GM19397 (cell line): ENCODE measurements at regions not wholly inside any gene's neighbourhood (a gene's known extent, or its start where the extent isn't known, plus 50 kb on each side); places are given as distances from the start of the nearest gene placed in this dataset.
"Not testable (repeated sequence)": the region's sequence is repeated elsewhere in the genome, so short reads cannot be mapped to it uniquely, and the experiment has no call there.

Source experiments
- ATAC-seq: cut with Tn5 transposase; IDR thresholded peaks from one replicate; pipeline ENCODE4 v1.9.1; 2021; ENCODE audit warnings: mild to moderate bottlenecking, moderate library complexity; ENCODE audit not compliant: unreplicated experiment

DNA sequence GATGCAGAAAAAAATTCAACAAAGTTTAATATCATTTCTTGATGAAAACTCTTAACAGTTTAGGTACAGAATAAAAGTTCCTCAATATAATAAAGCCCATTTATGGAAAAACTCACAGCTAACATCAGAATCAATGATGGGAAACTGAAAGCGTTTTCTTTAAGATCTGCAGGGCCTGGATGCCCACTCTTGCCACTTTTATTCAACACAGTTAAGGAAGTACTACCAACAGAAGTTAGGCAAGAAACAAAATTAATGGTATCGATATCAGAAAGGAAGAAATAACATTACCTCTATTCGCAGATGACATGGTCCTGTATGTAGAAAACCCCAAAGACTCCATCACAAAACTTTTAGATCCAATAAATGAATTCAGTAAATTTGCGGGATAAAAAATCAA is 542.4 kb upstream of the RGMB start:
- ATAC-seq, result no peak

DNA sequence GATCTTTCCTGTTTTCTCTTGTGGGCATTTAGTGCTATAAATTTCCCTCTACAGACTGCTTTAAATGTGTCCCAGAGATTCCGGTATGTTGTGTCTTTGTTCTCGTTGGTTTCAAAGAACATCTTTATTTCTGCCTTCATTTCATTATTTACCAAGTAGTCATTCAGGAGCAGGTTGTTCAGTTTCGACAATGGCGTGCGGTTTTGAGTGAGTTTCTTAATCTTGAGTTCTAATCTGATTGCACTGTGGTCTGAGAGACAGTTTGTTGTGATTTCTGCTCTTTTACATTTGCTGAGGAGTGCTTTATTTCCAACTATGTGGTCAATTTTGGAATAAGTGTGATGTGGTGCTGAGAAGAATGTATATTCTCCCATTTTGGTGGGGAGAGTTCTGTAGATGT is 535.7 kb upstream of the RGMB start:
- ATAC-seq, result not testable (repeated sequence)

DNA sequence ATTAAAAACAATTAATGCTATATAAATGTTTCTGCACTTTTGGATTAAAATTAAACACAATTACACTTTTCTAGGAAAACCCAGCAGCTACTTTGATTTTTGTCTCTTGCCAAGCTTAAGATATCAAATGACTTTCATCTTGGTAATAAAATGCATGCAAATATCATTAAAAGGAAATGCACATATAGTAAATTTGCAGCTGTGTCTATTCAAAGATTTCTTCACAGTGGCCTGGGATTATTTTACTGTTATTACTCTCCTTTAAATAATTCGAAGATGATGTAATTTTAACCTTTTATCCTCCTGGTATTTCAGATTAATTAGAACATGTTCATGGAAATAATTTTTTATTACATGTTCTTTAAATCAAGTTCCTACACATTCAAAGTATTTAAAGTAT is 529.5 kb upstream of the RGMB start:
- no peak for ATAC-seq

DNA sequence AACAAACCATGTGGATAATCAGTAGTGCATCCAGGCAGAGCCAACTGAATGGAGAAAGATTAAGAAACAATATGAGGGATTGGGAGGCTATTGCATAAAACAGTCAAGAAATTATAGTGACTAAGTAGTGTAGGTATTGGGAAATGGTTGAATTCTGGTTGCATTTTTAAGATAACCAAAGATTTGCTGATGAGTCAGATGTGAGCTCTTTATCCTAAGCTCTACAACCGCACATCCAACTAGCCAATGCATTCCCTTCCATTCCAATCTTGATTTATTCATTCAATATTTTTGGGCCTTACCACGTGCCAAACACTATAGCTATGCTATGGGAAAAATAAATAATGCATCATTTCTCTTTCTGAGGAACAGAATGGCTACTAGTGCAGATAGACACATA is 524.5 kb upstream of the RGMB start:
- no peak for ATAC-seq

DNA sequence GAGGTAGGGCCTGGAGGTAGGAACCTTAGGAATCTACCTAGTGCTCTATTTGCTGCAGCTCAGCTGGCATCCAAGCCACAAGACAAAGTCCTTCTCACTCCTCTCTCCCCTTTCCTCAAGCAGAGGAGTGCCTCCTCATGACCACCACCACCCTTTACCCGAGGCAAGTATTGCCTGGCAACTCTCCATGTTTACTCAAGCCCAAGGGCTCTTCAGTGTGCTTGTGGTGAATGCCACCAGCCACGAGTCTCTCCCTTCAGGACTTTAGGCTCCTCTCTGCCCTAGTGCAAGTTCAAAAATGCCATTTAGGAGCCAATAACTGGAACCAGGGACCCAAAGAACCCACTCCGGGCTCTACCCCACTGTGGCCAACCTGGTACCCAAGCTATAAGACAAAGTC is 514.5 kb upstream of the RGMB start:
- ATAC-seq, result no peak

DNA sequence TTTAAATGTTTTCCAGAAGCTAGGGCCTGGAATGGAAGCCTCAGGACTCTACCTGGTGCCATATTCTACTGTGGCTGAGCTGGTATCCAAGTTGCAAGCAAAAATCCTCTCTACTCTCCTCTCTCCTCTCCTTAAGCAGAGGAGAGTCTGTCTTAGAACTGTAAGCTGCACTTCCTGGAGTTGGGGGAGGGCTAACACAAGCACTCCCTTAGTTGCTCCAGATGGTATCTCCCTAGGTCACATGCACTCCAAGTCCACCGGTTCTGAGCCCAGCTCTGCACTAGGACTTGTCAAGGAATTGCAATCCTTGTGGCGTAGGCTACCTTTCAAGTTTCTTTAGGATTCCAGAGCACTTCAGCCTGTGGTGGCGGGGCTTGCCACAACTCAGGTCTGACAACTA is 513.9 kb upstream of the RGMB start:
- no peak for ATAC-seq

DNA sequence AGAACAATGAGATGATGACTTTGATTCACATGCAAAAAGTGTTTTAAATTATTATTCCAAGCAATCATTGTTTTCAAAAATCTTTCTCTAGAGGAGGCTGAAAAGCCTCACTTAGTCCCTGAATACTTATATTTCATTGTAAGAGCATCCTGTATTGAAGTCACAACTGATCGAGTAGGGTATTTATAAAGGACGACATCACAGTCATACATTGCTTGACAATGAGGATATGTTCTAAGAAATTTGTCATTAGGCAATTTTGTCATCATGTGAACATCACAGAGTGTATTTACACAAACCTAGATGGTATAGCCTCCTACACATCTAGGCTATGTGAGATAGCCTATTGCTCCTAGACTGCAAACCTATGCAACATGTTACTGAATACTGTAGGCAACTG is 510.4 kb upstream of the RGMB start:
- ATAC-seq, result no peak

DNA sequence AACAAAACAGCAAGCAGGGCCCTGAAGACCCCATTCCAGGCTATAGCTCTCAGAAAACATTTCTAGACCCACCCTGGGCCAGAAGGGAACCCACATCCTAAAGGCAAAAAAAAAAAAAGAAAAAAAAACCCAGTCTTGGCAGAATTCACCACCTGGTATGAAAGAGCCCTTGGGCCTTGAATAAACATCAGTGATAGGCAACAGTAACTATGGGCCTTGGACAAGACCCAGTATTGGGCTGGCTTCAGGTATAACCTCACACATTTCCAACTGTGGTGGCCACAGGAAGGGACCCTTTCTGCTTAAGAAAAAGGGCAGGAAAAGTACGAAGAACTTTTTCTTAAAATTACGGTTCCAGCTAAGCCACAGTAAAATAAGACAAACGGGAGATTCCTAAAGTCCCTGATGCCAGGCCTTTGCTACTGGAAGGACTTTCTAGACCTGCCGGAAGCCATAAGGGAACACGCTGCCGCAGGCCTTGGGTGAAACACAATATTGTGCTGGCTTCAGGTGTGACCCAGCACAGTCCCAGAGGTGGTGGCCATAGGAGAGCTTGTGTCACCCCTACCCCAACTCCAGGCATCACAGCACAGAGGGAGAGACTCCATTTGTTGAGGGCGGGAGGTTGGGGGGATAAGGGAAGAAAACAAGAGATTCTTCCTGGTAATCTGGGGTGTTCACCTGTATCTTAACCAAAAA is 505.2 kb upstream of the RGMB start:
- ATAC-seq, result no peak

DNA sequence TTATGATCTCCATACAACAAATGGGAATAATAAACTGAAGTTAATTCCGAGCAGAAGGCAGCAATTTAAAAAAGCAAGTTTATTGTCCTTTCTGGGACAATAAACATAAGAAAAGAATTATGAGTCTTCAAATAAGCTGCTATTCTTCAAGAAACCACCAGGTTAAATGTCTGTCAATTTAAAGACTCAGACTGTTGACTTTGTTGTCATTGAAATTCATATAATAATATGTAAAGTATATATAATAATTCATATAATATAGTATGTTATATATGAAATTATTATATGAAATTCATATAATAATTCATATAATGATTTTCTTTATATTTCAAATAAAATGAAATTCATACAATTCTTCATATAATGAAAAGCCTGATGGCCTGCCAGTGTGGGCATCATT is 497.5 kb upstream of the RGMB start:
- ATAC-seq, result no peak

DNA sequence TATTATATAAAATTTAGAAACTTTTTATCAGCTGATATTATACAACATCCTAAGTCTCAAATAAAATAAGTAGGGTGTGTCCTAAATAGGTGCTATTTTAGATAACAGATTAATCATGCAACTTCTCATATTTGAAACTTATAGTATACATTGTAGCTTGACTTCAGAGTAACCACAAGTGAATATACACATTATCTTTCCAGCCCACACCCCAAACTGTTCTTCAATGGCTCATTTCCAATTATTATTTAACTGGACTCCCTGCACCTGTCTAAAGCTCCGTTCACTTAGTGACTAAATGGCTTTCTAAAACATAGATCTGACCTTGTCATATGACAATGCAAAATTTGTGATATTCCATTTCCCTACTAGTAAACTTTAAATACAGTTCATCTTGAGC is 490.9 kb upstream of the RGMB start:
- no peak for ATAC-seq

DNA sequence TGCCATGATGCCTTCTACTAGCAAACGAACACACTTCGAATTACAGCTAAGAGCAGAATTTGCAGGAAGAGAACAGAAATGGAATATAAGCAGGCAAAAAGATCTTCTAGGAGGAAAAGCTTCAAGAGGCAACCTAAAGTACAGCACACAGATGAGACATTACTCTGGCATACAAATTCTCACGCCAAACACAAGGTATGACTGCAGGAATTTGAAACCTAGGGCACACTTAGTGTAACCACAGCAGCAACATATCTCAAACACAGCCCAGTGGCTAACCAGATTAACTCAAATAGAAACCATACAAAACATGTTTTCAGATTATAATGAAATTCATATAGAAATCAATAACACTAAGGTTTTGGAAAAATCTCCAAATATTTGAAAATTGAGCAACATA is 481.0 kb upstream of the RGMB start:
- no peak for ATAC-seq

DNA sequence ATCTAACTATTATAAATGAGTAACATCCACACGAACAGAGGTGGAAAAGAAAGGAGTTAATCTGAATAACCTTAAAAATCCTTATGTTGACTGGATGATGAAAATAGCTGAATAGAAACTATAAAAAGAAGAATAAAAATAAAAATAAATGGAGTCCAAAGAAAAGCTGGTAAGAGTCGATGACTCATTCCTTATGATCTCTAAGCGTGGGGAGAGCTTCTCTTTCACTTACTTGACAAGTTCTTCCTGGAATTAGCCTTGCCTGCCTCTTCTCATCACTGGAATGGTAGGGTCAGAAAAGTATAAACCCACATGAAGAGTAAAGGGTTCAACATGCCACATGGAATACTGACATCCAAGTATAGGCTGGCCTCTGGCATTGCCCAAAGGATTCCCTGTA is 477.0 kb upstream of the RGMB start:
- no peak for ATAC-seq

DNA sequence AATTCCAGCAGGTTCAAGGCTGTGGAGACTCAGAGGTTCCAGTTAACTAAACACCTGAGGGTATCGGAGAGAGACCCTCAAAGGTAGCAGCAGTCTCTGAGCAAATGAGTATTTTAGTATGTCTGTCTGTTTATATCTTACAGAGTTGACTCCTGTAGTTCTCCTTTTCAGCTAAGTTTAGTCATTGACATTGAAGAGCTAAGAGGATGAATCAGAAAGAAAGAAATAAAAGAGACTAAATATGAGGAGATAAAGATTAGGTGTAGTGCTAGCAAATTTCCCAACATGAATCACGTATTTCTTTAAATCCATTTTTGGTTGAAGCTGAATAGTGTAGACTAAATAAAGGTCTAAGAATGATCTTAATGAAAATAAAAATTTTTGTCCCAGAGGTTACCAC is 474.0 kb upstream of the RGMB start:
- no peak for ATAC-seq

DNA sequence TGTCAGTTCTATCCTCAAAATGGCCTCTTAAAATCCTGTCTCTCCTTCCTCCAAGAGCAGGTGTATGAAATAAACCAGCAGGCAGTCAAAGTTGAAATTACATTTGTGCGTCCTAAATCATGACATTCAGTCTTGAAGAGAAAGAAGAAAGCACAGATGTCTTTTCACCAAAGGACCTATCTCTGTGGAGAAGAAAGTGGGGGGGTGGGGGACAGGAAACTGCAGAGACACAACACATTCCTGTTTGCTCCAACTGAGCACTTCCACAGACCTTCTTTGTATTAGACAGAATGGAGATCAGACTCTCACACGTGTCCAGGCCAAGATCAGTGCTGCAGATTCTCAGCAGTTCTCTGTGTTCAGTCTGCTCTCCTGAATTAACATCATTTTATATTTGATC is 471.9 kb upstream of the RGMB start:
- ATAC-seq, result no peak

DNA sequence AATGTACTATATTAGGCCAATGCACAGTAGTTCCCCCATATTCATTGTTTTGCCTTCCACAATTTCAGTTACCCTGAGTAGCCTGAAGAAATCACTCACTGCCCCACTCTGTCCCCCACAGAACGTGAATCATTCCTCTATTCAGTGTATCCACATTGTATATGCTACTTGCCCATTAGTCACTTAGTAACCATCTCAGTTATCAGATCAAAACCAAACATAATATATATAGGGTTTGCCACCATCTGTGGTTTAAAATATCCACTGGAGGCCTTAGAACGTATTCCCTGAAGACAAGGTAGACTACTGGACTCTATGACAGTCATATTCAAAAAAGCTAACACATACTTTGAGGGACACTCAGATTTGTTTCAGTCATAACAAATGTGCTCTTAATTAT is 465.7 kb upstream of the RGMB start:
- no peak for ATAC-seq

DNA sequence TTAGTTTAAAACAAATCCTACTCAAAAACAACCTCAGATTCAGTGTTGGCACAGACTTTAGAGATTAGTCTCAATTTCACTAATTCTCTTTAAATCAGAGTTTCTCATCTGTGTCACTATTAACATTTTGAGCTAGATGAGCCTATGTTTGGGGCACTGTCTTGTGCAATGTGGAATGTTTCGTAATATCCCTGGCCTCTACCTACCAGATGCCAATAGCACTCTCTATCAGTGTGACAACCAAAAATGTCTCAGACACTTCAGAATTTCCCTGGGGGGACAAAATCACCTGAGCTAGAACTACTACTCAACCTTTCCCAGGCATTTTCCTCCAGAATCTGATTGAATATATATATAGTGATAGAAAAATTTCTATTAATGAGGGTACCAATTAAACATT is 465.2 kb upstream of the RGMB start:
- no peak for ATAC-seq

DNA sequence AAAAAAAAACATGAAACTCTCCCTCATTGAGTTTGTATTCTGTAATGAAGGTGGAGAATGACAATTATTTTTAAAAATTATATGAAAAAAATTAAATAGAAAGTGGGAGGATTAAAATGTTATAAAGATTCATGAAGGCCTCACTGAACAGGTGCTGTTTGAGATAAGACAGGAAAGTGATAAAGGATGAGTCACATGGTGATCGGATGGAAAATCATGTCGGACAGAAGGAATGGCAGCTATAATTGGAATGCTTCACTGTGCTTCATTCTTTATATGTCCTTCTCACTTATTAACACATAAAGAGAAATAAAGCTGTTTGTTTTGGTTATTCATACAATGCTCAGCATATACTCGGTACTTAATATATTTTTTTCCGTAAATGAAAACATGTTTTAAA is 464.5 kb upstream of the RGMB start:
- ATAC-seq, result no peak

DNA sequence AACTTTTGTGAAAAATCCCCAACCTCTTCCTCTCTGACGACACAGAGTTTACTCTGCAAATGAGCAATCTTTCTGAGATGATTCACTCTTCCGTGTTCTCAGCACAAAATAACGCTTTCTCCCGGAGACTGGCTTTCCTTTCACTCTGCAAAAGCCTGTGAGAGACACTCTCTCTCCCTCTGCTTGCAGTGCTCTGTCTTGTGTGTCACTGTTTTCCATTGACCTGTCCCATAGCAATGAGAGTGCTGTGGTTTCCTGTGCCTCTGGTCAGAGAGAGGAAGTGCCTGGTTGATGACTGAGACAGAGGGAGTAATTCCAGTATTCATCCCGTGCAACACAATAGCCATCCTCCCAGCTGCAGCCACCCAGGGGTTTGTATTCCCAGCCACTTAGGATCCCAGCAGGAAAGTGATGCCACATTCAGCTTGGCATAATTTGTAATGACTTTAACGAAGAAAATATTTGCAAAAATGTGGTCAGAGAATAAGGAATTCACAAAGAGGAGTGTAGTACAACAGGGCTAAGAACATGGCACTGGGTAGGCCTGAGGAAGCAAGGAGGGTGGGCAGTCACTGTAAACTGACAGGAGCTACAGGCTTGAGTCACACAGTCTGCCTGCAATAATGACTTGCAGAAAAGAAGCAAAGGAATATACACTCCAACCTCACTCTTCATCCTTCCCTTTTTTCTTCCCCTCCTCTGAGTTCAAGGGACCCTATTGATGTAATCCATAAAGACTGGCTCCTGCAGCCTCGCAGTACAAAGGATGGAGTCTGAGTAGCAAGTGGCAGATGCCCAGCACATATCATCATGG is 463.5 kb upstream of the RGMB start:
- no peak for ATAC-seq

DNA sequence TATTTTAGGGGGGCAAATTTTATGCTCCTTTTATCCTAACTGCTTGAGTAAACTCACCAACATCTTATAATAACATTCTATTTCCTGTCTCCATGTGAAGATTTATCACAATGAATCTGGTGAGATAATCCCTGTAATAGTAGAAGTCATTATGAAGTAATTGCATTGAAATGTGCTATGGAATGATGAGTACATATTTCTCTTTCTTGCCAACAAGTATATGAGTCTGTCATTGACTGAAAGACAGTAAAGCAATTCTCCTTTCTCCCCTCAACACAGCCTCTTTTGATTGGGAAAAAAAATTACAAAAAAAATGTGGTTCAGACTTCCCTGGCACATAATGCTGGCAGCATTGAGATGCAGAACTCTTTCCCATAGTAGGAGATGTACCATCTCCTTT is 459.2 kb upstream of the RGMB start:
- ATAC-seq, result no peak

DNA sequence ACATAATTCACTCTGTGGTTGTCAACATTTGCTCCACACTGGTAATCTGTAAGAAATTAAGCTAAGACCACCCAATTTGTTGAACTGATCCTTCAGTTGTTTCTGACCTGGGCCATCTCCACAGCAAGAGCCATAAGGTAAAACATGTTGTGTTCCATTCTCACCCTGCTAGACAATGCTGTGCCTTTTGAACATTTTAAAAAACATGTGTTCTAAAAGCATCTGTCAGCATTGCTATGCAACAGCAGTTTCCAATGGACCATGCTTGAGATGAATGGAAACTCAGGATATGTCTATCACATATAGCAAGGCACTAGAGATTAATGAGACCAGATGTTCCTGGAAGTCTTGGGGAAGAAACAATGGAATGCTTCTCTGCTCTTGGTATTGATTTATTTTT is 455.1 kb upstream of the RGMB start:
- no peak for ATAC-seq

DNA sequence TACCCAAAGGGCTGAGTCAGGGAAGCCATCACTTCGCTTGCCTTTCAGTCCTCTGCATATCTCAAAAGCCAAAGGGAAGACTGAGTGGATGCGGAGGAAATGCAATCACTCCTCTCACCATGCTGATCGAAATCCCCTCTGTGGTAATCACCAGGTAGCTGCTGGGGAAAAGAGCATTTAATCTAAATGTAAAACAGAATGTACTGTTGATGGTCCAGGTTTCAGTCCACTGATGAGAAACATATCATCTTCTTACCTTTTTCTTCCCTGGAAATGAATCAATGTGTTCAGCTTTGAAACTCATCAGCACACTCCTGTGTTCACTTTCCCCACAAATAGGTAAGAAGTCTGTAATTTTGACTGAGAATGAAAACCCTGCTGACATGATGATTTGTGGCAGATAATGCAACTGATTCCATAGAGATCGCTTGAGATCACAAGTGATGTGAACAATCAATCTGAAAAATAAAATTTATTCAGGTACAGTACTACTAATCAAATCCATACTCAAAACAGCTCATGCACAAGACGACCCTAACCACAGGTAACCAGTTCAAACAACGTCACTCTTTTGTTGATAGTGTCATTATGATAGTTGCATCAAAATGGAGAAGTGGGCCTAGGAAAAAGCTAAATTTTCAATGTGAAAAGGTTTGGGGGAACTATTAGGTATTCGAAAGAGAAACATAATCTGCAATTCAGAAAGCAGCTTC is 454.0 kb upstream of the RGMB start:
- no peak for ATAC-seq

DNA sequence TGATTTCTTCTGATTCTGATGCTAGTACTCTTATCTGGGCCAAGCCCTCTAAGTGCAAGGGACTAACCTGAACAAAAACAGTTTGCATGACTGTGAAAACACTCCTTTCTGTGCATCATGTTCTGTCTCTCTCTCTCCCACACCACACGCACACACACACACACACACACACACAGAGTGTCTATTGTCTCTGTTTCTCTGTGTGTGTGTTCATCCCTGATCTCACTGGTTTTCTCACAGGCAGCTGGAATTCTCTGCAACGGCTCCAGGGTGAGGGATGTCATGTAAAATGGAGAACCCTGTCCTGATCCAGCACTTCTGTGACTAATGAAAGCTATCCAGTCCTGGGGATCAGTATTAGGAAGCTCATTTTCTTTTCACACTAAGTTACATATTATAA is 453.1 kb upstream of the RGMB start:
- no peak for ATAC-seq
